SH-SY5Y (cell line): ENCODE measurements at regions not wholly inside any gene's neighbourhood (a gene's known extent, or its start where the extent isn't known, plus 50 kb on each side); places are given as distances from the start of the nearest gene placed in this dataset.

Experiments
- GATA2 ChIP-seq: IDR thresholded peaks from 2 replicates; pipeline ENCODE4 v1.6.1; 2011; ENCODE audit warnings: mild to moderate bottlenecking, low read depth, low read length
- GATA3 ChIP-seq: IDR thresholded peaks from 2 replicates; pipeline ENCODE4 v1.6.1; 2011; ENCODE audit warnings: low read depth, mild to moderate bottlenecking, low read length, moderate library complexity

GRCh38 chr2:234405462-234405861 lies 91.4 kb downstream of the ARL4C start:
- TF ChIP-seq GATA2 (no peak), GATA3 (no peak)
